K562 (cell line): ENCODE measurements at regions not wholly inside any gene's neighbourhood (a gene's known extent, or its start where the extent isn't known, plus 50 kb on each side); places are given as distances from the start of the nearest gene placed in this dataset.

Experiments used
- NFATC3 ChIP-seq: fragments of 450-650 bp; IDR thresholded peaks from 2 replicates; pipeline ENCODE4 v1.6.1; 2017; ENCODE audit warnings: mild to moderate bottlenecking
- PHB2 ChIP-seq: fragments of 450-650 bp; IDR thresholded peaks from 2 replicates; pipeline ENCODE4 v1.6.1; 2017; ENCODE audit warnings: low read depth
- PHF21A ChIP-seq: fragments of 450-650 bp; IDR thresholded peaks from 2 replicates; pipeline ENCODE4 v1.6.1; 2017; ENCODE audit warnings: low read depth, borderline replicate concordance
- POLR2AphosphoS5 ChIP-seq: IDR thresholded peaks from 2 replicates; pipeline ENCODE4 v1.6.1; 2011; ENCODE audit warnings: mild to moderate bottlenecking, low read depth, low read length, moderate library complexity; ENCODE audit not compliant: control insufficient read depth, insufficient read depth
- TF ChIP-seq, protein P1 (sequence below), 3 experiments: IDR thresholded peaks in 2 of 3; conservative IDR thresholded peaks in 1 of 3; 2 replicates each; pipeline ENCODE4 v1.5.1; 2011 to 2012; ENCODE audit warnings: low read length in 3 of 3, mild to moderate bottlenecking in 3 of 3, control low read depth in 2 of 3, improper control_type of control experiment in 1 of 3, inconsistent platforms in 1 of 3, low read depth in 1 of 3, mixed read lengths in 1 of 3, moderate library complexity in 1 of 3; ENCODE audit not compliant: insufficient read depth in 2 of 3

DNA sequence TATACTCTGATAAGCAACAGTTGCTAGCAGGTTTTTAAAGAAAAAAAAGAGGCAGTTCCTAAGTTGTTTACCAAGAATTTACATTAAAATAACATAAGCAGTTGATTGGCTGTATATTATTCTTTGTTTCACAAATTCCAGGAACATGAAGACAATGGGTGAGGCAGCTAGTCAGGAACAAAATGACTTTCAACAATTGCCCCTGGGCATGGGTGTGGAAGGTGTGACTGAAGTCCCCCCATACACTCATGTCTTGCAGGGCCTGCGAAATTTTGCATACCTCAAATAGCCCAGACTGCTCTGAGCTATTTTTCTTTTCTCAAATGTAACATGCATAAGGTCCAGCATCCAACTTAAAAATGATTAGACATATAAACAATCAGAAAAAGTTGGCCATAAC is 267.2 kb upstream of the DIO3 start:
- TF ChIP-seq PHF21A: no peak
- TF ChIP-seq, protein P1, sequence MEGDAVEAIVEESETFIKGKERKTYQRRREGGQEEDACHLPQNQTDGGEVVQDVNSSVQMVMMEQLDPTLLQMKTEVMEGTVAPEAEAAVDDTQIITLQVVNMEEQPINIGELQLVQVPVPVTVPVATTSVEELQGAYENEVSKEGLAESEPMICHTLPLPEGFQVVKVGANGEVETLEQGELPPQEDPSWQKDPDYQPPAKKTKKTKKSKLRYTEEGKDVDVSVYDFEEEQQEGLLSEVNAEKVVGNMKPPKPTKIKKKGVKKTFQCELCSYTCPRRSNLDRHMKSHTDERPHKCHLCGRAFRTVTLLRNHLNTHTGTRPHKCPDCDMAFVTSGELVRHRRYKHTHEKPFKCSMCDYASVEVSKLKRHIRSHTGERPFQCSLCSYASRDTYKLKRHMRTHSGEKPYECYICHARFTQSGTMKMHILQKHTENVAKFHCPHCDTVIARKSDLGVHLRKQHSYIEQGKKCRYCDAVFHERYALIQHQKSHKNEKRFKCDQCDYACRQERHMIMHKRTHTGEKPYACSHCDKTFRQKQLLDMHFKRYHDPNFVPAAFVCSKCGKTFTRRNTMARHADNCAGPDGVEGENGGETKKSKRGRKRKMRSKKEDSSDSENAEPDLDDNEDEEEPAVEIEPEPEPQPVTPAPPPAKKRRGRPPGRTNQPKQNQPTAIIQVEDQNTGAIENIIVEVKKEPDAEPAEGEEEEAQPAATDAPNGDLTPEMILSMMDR (IDR thresholded peaks at IDR 0.05 in 2 of 3, conservative IDR thresholded peaks at IDR 0.05 in 1 of 3; ENCODE audit: insufficient read depth in 2 of 3, low read depth in 1 of 3, low read length in 3 of 3): no peak
- no peak for TF ChIP-seq POLR2AphosphoS5
- no peak for TF ChIP-seq PHB2
- TF ChIP-seq NFATC3: no peak
